ENCODE measurements at regions not wholly inside any gene's neighbourhood (a gene's known extent, or its start where the extent isn't known, plus 50 kb on each side); places are given as distances from the start of the nearest gene placed in this dataset.

DNA sequence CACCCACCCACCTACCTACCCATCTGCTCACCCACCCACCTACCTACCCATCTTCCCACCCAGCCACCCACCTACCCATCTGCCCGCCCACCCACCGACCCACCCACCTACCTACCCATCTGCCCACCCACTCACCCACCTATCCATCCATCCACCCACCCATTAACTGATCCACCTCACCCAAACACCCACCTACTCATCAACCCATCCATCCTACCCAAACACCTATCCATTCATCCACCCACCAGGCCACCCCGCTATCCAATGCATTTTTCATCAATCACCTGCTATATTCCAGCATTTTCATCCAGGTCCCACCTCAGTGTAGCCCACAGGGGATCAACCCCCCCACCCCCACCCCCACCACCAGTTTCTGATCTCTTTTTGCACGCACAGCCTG, 121.8 kb downstream of the GLI2 start:
- TF ChIP-seq, protein P1, sequence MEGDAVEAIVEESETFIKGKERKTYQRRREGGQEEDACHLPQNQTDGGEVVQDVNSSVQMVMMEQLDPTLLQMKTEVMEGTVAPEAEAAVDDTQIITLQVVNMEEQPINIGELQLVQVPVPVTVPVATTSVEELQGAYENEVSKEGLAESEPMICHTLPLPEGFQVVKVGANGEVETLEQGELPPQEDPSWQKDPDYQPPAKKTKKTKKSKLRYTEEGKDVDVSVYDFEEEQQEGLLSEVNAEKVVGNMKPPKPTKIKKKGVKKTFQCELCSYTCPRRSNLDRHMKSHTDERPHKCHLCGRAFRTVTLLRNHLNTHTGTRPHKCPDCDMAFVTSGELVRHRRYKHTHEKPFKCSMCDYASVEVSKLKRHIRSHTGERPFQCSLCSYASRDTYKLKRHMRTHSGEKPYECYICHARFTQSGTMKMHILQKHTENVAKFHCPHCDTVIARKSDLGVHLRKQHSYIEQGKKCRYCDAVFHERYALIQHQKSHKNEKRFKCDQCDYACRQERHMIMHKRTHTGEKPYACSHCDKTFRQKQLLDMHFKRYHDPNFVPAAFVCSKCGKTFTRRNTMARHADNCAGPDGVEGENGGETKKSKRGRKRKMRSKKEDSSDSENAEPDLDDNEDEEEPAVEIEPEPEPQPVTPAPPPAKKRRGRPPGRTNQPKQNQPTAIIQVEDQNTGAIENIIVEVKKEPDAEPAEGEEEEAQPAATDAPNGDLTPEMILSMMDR (IDR thresholded peaks at IDR 0.05): no peak
- TF ChIP-seq POLR2A (IDR thresholded peaks at IDR 0.05) (no peak), POLR2AphosphoS5 (IDR thresholded peaks at IDR 0.05) (no peak), EP300 (IDR thresholded peaks at IDR 0.05; ENCODE audit: low read depth) (no peak)
